HG03175 (cell line): ENCODE measurements at regions not wholly inside any gene's neighbourhood (a gene's known extent, or its start where the extent isn't known, plus 50 kb on each side); places are given as distances from the start of the nearest gene placed in this dataset.
"Not testable (repeated sequence)": the region's sequence is repeated elsewhere in the genome, so short reads cannot be mapped to it uniquely, and the experiment has no call there.

Source experiments
- ATAC-seq: cut with Tn5 transposase; IDR thresholded peaks from one replicate; pipeline ENCODE4 v1.9.1; 2021; ENCODE audit warnings: mild to moderate bottlenecking, moderate library complexity; ENCODE audit not compliant: unreplicated experiment

GRCh38 chr12:131430158-131430742 is 280.6 kb upstream of the SFSWAP start:
- ATAC-seq = no peak

- not testable (repeated sequence) for ATAC-seq
Observed at GRCh38 chr12:131431126-131431655, 279.7 kb upstream of the SFSWAP start.

GRCh38 chr12:131432532-131433260 is 278.2 kb upstream of the SFSWAP start:
- no peak for ATAC-seq

GRCh38 chr12:131434208-131435125 is 276.4 kb upstream of the SFSWAP start:
- ATAC-seq = no peak

DNA sequence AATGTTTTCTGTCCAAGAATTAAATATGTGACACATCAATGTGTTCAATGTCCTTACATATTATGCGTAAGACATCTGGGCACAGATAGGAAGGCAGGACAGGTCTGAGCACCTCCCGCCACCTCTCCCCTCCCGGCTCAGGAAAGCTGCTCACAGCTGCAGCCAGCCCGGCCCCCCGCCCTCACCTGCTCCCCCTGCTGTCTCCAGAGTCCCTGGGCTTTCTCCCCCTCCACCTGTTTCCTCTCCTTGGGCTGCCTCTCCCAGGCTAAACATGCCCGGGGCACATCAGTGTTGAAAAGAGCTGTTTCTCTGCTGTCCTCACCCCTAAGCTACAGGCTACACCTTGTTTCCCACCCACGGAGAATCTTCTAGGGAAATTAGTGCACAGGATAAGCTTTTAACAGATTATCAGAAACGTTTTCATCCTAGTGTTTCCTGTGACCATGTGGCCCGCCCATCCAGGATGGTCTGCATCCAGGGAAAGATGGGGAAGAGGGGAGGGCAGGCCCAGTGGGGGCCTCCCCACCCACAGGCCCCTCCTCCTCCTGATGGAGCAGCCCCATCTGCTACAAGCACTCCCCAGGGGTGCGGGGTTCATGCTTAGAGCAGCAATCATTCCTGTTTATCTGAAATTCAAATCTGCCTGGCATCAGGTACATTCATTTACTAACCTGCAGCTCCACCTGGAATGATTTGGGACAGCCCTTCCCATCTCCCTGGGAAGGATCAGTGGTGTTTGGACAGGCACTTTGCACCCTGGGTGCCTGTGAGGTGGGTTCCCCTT is 273.8 kb upstream of the SFSWAP start:
- ATAC-seq = no peak

DNA sequence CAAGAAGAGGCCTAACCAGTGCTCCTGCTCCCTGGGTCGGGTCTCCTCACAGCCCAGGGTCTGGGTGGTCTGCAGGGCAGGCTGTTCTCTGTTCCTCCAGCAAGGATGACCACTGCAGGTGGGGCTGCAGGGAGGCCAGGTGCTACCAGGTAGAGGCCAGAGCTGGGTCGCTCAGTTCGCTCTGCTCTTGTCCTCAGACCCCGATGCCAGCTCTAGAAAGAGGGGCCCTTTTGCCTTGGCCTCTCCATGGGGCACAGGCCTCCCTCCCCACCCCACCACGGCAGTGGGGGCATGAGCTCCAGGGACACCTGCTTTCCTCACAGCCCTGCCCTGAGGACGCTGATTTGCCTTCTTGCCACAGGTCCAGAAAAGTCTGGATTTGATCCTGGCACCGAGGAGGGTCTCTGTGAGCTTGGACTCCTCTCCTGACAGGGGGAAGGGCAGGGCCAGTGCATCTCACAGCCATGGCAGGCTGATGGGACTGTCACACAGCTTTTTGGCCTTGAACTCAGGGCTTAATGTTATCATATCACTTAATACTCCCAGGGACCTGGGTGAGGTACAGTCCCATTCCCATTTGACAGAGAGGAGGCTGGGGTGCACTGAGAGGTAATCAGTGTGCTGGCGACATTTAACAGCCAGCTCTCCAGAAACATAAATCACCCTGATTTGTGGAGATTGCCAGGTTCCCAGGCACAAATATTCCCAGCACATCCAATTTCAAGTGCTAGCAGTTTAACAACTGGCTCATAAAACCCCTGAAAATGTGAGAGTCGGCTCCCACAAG is 273.0 kb upstream of the SFSWAP start:
- no peak for ATAC-seq

DNA sequence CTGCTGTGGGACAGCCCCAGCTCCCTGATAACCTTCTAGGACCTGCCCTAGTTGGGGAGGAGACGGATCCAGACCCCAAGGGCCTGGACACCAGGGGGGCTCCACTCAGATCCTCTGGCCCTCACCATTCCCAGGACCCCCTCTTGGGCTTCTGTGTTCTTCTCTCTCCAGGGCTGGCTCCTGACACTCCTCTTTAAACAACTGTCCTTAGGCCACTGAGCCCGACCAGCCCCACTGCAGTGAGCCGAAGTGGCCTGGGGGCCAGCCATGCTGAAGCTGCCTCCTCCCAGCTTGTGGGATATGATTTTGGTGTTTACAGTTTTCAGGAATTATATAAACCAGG is 272.4 kb upstream of the SFSWAP start:
- ATAC-seq = not testable (repeated sequence)

GRCh38 chr12:131438881-131439280 is 272.0 kb upstream of the SFSWAP start:
- ATAC-seq = no peak

DNA sequence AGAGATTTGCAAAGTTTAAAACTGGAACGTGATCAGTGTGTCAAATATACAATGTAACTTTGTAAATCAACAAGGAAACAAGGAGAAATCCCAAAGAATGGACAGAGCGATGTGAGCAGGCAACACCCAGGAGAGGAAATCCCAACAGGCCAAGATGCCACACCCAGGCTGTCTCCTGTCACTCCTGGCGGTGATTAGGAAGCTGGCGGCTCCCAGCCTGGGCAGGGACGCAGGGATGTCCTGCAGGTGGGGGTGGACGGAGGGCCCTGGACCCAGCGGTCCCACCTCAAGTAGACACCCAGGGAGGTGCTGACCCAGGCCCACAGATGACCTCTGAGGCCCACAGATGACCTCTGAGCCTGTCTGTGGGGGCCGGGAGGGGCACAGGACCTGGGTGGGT is 271.1 kb upstream of the SFSWAP start:
- ATAC-seq = not testable (repeated sequence)

DNA sequence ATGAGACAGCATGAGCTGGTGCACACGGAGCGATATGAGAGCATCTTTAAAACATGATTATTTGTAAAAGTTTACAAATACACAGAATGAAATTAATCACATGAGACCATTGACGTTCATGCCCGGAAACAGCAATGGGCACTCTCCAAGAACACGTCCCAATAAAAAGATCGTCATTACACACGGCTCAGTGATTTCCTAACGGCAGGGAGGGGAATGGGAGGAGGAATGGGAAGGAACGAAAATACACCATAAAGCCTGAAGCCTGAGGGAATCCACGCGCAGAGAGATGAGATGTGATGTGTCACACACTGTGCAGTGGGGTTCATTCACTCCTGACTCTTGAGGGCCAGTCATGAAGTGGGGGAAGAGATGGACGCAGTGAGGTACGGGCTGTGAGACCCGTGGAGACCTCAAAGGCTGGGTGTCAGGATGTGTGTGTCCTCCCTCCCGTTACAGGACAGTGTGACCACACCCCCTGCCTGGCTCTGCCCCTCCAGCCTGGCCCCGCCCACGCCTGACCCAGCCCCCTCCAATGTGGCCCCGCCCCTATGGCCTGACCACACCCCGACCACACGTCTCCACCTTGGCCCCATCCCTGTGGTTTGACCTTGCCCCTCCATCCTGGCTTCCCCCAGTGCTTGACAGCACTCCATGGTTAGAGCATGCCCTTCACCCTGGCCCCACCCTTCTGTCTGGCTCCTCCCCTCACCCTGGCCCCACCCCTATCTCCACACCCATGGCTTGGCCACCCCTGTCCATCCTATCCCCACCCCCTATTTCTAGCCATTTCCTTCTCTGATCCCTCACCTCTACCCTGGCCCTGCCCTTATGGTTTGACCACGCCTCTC is 270.5 kb upstream of the SFSWAP start:
- not testable (repeated sequence) for ATAC-seq

DNA sequence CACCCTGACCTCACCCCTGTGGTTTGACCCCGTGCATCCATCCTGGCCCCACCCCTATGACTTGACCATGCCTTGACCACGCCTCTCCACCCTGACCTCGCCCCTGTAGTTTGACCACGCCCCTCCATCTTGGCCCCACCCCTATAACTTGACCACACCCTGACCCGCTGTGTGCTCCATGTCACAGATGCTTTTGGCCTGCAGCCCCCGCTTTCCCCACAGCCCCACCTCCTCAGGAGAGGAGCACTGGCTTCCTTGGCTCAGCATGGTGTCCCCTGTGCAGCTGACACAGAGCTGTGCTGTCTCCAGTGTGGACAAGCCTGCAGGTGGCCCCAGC is 269.9 kb upstream of the SFSWAP start:
- no peak for ATAC-seq

DNA sequence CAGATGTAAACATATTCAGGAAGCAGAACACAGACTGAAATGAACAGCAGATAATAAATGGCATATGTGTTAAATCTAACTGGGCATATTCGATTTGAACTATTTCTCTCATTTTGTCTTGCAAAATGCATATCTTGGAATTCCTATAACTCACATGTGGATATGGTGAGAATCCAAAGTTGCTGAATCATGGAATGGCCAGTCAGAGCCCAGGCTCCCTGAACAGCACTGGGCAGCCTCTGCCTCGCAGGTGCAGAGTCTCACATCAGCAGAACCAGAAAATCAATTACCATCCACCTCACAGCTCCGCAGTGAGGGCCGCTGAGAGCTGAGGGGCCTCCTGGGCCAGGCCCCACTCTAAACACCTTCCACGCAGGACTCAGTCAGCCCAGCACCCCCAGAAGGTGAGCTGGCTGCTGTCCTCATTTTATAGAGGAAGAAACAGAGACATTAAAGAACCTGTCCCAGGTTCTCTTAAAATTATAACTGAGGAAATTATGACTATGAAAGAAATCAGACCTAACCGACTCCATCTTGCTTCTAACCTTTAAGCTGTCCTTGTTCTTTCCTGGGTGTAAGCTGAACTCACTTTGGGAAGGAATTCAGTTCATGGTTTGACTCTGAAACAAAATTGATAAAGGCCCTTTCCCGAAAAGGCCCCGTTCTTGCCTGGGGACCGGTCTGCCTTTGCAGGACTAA is 269.1 kb upstream of the SFSWAP start:
- no peak for ATAC-seq

DNA sequence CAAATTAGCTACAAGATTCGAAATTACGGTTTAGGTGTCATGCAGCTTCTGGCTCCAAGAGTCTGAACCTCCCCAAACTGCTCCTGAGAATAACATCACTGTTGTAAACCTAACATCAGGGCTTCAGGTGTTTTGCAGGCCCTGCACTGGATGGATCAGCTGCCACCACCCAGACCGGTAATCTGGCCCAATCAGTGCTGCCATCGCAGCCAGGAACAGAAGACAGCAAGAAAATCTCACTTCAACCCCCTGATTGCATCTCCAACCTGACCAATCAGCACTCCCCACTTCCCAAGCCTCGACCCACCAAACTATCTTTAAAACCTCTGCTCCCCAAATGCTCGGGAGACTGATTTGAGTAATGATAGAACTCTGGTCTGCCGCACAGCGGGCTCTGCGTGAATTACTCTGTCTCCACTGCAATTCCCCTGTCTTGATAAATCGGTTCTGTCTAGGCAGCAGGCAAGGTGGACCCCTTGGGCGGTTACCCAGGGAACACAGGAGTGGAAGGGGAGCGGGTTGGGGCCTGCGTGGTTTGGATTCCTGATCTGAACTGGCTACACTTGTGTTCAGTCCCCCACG is 268.5 kb upstream of the SFSWAP start:
- no peak for ATAC-seq

- ATAC-seq = no peak
Observed at GRCh38 chr12:131443019-131444000, 267.6 kb upstream of the SFSWAP start.

GRCh38 chr12:131444220-131445164 is 266.4 kb upstream of the SFSWAP start:
- no peak for ATAC-seq
